Kidney (tissue), 13 donors: ENCODE measurements at regions not wholly inside any gene's neighbourhood (a gene's known extent, or its start where the extent isn't known, plus 50 kb on each side); places are given as distances from the start of the nearest gene placed in this dataset.

Source experiments
- DNase-seq, 5 donors: peaks; one replicate each; pipeline ENCODE4 v3.0.0-alpha.2; 2013 to 2020
- FAIRE-seq: peaks from 2 replicates; lab custom pipeline; 2012; peaks lifted over from hg19 to GRCh38; lab: Jason Lieb, UNC
- H3K27ac ChIP-seq, 2 donors: one replicate each; pipeline ENCODE4 v1.7.0; 2013; ENCODE audit warnings: low read depth in 2 of 2, low read length in 2 of 2, inconsistent platforms in 1 of 2
- H3K27me3 ChIP-seq: one replicate; pipeline ENCODE4 v1.7.1; 2013; ENCODE audit warnings: low read length, inconsistent platforms; ENCODE audit not compliant: control insufficient read depth, insufficient read depth
- H3K36me3 ChIP-seq, 3 donors: one replicate each; pipeline versions ENCODE4 v1.7.0 to v1.7.1; 2013; ENCODE audit warnings: low read length in 3 of 3, control low read depth in 1 of 3, inconsistent platforms in 1 of 3; ENCODE audit not compliant: insufficient read depth in 3 of 3, control insufficient read depth in 2 of 3
- H3K4me1 ChIP-seq, 3 donors: one replicate each; pipeline versions ENCODE4 v1.7.0 to v1.7.1; 2013; ENCODE audit warnings: low read length in 3 of 3, inconsistent platforms in 1 of 3, low read depth in 1 of 3; ENCODE audit not compliant: control insufficient read depth in 2 of 3, insufficient read depth in 2 of 3
- H3K4me3 ChIP-seq, 3 donors: one replicate each; pipeline versions ENCODE4 v1.7.0 to v1.8.1; 2013; ENCODE audit warnings: low read length in 3 of 3, control low read depth in 1 of 3, inconsistent platforms in 1 of 3
- H3K9ac ChIP-seq, 3 donors: one replicate each; pipeline versions ENCODE4 v1.7.0 to v1.7.1; 2013; ENCODE audit warnings: low read length in 3 of 3, control low read depth in 1 of 3, inconsistent platforms in 1 of 3
- H3K9me3 ChIP-seq, 3 donors: one replicate each; pipeline versions ENCODE4 v1.7.0 to v1.7.1; 2013; ENCODE audit warnings: low read length in 3 of 3, control low read depth in 1 of 3, inconsistent platforms in 1 of 3; ENCODE audit not compliant: control insufficient read depth in 2 of 3, insufficient read depth in 1 of 3
- intact Hi-C: fragments of 100-400 bp; cut with DNase I; formaldehyde crosslinking; loops from one replicate; pipeline ENCODE4 v1.11.1; 2022
- TF ChIP-seq, protein P1 (sequence below): IDR thresholded peaks from 3 replicates; pipeline ENCODE4 v1.5.1; 2012; ENCODE audit warnings: mild to moderate bottlenecking, moderate library complexity, borderline replicate concordance; ENCODE audit not compliant: insufficient read depth; ENCODE audit errors: extremely low read depth
- donor health status: control.
- donor health status: control.
- donor health status: control.
- donor health status: control.
- donor health status: control.
- donor health status: DM: yes; HTN: yes; CAD: no.
- donor health status: Normal renal cell carcinoma (clear cell type).

GRCh38 chr2:18474700-18475099 is 85.8 kb downstream of the RDH14 start:
- FAIRE-seq (no peak), DNase-seq (no peak)
- intact Hi-C loops: no loop called here
- Histone ChIP-seq H3K27ac (no peak overlapping the region), H3K4me1 (no peaks in the 10 kb centered on the region), H3K9ac (no peak overlapping the region), H3K36me3 (no peaks in the 10 kb centered on the region), H3K9me3 (no peaks in the 10 kb centered on the region), H3K4me3 (no peak overlapping the region), H3K27me3 (no peaks in the 10 kb centered on the region)
- TF ChIP-seq, protein P1, sequence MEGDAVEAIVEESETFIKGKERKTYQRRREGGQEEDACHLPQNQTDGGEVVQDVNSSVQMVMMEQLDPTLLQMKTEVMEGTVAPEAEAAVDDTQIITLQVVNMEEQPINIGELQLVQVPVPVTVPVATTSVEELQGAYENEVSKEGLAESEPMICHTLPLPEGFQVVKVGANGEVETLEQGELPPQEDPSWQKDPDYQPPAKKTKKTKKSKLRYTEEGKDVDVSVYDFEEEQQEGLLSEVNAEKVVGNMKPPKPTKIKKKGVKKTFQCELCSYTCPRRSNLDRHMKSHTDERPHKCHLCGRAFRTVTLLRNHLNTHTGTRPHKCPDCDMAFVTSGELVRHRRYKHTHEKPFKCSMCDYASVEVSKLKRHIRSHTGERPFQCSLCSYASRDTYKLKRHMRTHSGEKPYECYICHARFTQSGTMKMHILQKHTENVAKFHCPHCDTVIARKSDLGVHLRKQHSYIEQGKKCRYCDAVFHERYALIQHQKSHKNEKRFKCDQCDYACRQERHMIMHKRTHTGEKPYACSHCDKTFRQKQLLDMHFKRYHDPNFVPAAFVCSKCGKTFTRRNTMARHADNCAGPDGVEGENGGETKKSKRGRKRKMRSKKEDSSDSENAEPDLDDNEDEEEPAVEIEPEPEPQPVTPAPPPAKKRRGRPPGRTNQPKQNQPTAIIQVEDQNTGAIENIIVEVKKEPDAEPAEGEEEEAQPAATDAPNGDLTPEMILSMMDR: no peak

DNA sequence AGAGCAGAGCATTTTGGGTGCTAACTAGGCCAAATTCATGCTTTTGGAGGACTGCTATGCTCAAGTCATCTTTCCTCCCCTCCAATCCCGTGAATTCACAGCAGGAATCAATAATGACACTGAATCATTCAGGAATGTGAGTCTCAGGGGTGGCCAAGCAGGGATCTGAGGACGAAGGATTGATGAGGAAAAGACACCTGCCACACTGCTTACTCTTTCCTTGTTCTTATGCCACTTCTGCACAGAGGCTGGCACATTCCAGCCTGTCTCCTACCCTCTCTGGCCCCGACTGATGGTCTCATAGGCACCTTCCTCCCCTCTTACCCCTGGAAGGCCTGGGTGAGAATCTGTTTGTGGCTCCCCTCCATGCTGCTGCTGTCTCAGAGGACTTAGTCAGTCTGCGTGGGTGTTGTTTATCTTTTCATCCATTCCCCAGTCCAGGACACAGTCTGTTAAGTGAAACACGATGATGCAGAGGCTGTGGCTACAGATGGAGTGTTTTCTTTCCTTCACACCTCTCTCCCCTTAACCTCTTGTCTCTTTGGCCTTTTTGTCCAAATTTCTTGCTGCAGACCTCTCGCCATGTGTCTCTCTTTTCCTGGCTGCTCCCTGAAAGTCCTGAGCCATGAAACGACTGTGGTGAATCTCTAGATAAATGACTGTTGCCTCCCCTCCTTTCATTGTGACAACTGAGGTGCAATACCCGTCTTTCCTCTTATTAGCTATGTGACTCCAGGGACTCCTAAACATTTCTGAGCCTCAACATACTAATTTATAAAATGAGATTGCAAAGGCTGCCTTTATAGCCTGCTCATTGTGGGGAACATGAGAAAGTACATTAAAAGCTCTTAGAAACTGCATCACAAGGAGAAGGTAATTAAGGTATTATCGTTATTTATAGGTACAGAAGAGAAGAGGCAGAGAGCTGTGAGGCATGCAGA is 86.9 kb downstream of the RDH14 start:
- DNase-seq: peak in 4 of 5 donors; percentile 44 to 72 (median 54)
- H3K4me1 ChIP-seq: no peaks in the 10 kb centered on the region
- H3K4me3 ChIP-seq: no peak overlapping the region
- H3K9me3 ChIP-seq: no peaks in the 10 kb centered on the region
- no peak overlapping the region for H3K9ac ChIP-seq
- no peaks in the 10 kb centered on the region for H3K36me3 ChIP-seq
- intact Hi-C loops: no loop called here
- TF ChIP-seq, protein P1: no peak
- no peak overlapping the region for H3K27ac ChIP-seq
- no peak for FAIRE-seq
- H3K27me3 ChIP-seq: no peaks in the 10 kb centered on the region

DNA sequence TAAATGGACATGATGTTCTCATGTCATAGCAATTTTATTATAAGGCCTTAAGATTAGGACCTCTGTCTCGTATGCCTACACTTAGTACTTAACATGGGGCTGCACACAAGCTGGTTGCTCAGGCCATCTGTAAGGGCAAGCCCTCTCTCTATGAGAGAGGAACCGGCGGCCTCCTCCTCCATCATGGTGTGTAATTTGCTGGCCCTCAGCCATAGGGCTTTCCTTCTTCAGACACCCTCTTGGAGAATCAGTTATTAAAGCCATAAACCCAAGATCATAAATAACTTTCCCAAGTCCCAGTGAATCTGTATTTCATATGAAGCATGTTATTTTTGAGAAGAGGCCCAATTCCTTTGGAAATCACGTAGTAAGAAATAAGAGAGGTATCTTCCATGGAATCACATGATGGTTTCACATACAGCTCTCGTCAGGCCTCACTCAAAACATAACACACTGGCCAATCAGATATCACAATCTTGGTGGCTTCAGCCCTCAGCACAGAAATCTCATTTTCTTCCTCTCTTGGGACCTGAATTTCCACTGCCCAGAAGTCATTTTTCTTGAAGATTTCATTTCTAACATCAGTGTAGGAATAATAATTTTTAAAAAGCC is 92.6 kb downstream of the RDH14 start:
- TF ChIP-seq, protein P1: no peak
- no peak for DNase-seq
- Histone ChIP-seq H3K36me3 (no peaks in the 10 kb centered on the region), H3K27me3 (no peaks in the 10 kb centered on the region), H3K4me3 (no peak overlapping the region), H3K9ac (no peak overlapping the region), H3K9me3 (no peaks in the 10 kb centered on the region), H3K4me1 (no peaks in the 10 kb centered on the region), H3K27ac (no peak overlapping the region)
- no peak for FAIRE-seq
- intact Hi-C loops: no loop called here
